ENCODE measurements at regions not wholly inside any gene's neighbourhood (a gene's known extent, or its start where the extent isn't known, plus 50 kb on each side); places are given as distances from the start of the nearest gene placed in this dataset.
"Not testable (repeated sequence)": the region's sequence is repeated elsewhere in the genome, so short reads cannot be mapped to it uniquely, and the experiment has no call there.

DNA sequence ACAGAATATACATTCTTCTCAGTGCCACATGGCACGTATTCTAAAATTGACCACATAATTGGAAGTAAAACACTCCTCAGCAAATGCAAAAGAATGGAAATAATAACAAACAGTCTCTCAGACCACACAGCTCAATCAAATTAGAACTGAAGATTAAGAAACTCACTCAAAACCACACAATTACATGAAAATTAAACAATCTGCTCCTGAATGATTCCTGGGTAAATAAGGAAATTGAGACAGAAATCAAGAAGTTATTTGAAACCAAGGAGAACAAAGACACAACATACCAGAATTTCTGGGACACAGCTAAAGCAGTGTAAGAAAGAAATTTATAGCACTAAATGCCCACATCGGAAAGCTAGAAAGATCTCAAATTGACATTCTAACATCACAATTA lies 637.3 kb downstream of the ANKRD50 start:
- not testable (repeated sequence) for H3K4me1 ChIP-seq (ENCODE audit: control insufficient read depth in 2 of 2, insufficient read depth in 2 of 2, low read length in 2 of 2); H3K36me3 ChIP-seq (ENCODE audit: control insufficient read depth in 2 of 2, insufficient read depth in 2 of 2, low read length in 2 of 2); H3K27ac ChIP-seq (ENCODE audit: low read depth in 2 of 2, low read length in 2 of 2); H3K27me3 ChIP-seq (ENCODE audit: control insufficient read depth in 2 of 2, insufficient read depth in 2 of 2, low read length in 2 of 2); H3K9ac ChIP-seq (ENCODE audit: low read depth in 1 of 2, low read length in 2 of 2); H3K9me3 ChIP-seq (ENCODE audit: control insufficient read depth in 2 of 2, low read length in 2 of 2); H3K4me3 ChIP-seq (ENCODE audit: low read length in 2 of 2)

DNA sequence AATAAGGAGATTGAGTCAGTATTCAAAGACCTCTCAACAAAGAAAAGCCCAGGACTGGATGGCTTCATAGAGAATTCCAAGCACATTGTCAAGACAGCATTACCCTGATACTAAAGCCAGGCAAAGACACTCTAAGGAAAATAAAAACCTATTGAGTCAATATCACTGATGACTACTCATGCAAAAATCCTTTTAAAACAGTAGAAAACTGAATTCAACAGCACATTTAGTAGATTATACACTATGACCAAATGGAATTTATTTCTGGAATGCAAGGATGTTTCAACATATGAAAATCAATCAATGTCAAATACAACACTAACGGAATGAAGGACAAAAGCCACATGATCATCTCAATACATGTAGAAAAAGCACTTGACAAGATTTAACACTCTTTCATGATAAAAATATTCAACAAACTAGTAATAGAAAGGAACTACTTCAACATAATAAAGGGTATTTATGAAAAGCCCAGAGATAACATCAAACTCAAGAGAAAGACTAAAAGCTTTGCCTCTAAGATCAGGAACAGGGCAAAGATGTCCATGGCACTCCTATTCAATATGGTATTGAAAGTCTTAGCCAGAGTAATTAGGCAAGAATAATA lies 633.3 kb downstream of the ANKRD50 start:
- Histone ChIP-seq H3K9ac (ENCODE audit: low read depth in 1 of 2, low read length in 2 of 2) (no peak overlapping the region), H3K36me3 (ENCODE audit: control insufficient read depth in 2 of 2, insufficient read depth in 2 of 2, low read length in 2 of 2) (no peaks in the 10 kb centered on the region), H3K4me3 (ENCODE audit: low read length in 2 of 2) (no peak overlapping the region), H3K27me3 (ENCODE audit: control insufficient read depth in 2 of 2, insufficient read depth in 2 of 2, low read length in 2 of 2) (no peaks in the 10 kb centered on the region), H3K4me1 (ENCODE audit: control insufficient read depth in 2 of 2, insufficient read depth in 2 of 2, low read length in 2 of 2) (no peaks in the 10 kb centered on the region), H3K9me3 (ENCODE audit: control insufficient read depth in 2 of 2, low read length in 2 of 2) (no peaks in the 10 kb centered on the region), H3K27ac (ENCODE audit: low read depth in 2 of 2, low read length in 2 of 2) (no peak overlapping the region)

DNA sequence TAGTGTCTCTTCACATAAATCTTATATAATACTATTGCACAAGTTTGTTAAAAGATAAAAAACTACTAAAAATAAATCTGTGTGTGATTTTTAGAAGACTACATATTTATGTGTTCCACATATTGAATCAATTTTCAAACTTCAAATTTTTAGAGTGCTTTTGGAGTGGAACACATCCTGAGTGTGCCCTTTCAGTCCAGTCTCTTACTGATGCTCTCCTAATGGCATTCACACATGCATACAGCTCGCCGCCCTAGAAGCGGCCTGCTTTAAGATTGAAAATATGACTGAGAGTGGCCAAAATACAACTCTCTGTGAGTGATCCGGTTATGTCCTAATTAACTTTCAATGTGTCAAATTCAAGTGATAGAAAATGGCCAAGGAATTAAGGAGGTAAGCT lies 628.8 kb downstream of the ANKRD50 start:
- H3K4me3 ChIP-seq (ENCODE audit: low read length in 2 of 2), result no peak overlapping the region
- H3K27me3 ChIP-seq (ENCODE audit: control insufficient read depth in 2 of 2, insufficient read depth in 2 of 2, low read length in 2 of 2), result no peaks in the 10 kb centered on the region
- no peak overlapping the region for H3K27ac ChIP-seq (ENCODE audit: low read depth in 2 of 2, low read length in 2 of 2)
- H3K9me3 ChIP-seq (ENCODE audit: control insufficient read depth in 2 of 2, low read length in 2 of 2), result no peaks in the 10 kb centered on the region
- no peaks in the 10 kb centered on the region for H3K36me3 ChIP-seq (ENCODE audit: control insufficient read depth in 2 of 2, insufficient read depth in 2 of 2, low read length in 2 of 2)
- no peaks in the 10 kb centered on the region for H3K4me1 ChIP-seq (ENCODE audit: control insufficient read depth in 2 of 2, insufficient read depth in 2 of 2, low read length in 2 of 2)
- no peak overlapping the region for H3K9ac ChIP-seq (ENCODE audit: low read depth in 1 of 2, low read length in 2 of 2)

DNA sequence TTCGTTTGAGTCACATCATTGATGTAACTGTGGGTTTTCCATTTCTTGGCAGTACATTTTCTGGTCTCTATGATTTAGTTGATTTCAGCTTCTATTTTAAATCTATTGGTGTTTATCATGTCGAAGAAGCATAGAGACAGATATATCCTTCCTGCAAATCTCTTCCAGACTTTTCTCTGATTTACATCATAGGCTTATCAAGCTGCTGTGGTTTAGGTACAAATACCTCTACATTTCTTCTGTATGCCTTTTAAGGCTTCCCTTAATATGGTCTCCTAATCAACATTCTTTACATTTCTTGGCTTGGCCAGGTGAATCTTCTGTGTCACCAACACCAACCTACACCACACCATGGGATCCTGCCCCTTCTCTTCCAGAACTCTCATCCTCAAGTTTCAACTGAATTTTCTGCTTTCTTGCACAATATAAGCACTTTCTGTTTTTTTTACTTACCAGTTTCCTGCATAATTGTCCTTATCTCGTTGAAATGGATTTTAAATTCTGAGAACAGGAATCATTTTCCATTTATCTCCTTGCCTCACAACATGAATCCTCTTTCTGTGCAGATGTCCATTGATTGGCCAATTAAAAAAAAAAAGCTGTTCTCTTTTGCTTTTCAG lies 626.9 kb downstream of the ANKRD50 start:
- no peak overlapping the region for H3K4me3 ChIP-seq (ENCODE audit: low read length in 2 of 2)

DNA sequence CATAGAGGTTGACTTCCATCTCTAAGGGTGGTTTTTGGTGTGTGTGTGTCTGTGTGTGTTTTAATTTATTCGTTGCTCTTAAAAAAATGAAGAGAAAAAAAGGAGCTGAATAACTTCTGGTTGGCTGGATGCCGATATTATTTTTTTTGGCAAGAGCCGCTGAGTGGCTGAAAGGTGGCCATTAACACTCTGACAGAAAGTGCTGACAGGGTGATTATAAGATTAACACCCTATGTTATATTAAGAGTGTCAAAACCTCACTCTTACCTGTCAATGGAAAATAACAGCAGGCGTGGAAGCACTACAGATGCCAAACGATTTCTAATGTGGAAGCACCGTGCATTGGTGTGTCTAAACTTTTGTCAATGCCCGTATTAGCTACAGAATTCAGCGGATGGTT lies 622.5 kb downstream of the ANKRD50 start:
- no peak overlapping the region for H3K27ac ChIP-seq (ENCODE audit: low read depth in 2 of 2, low read length in 2 of 2)
- no peaks in the 10 kb centered on the region for H3K36me3 ChIP-seq (ENCODE audit: control insufficient read depth in 2 of 2, insufficient read depth in 2 of 2, low read length in 2 of 2)
- no peaks in the 10 kb centered on the region for H3K27me3 ChIP-seq (ENCODE audit: control insufficient read depth in 2 of 2, insufficient read depth in 2 of 2, low read length in 2 of 2)
- H3K9ac ChIP-seq (ENCODE audit: low read depth in 1 of 2, low read length in 2 of 2), result no peak overlapping the region
- H3K4me1 ChIP-seq (ENCODE audit: control insufficient read depth in 2 of 2, insufficient read depth in 2 of 2, low read length in 2 of 2), result no peaks in the 10 kb centered on the region
- no peaks in the 10 kb centered on the region for H3K9me3 ChIP-seq (ENCODE audit: control insufficient read depth in 2 of 2, low read length in 2 of 2)
- no peak overlapping the region for H3K4me3 ChIP-seq (ENCODE audit: low read length in 2 of 2)

More for the DNA sequence above, 626.9 kb downstream of the ANKRD50 start:
- Histone ChIP-seq H3K27me3 (ENCODE audit: control insufficient read depth in 2 of 2, insufficient read depth in 2 of 2, low read length in 2 of 2) (no peaks in the 10 kb centered on the region), H3K4me1 (ENCODE audit: control insufficient read depth in 2 of 2, insufficient read depth in 2 of 2, low read length in 2 of 2) (no peaks in the 10 kb centered on the region), H3K9ac (ENCODE audit: low read depth in 1 of 2, low read length in 2 of 2) (no peak overlapping the region), H3K36me3 (ENCODE audit: control insufficient read depth in 2 of 2, insufficient read depth in 2 of 2, low read length in 2 of 2) (no peaks in the 10 kb centered on the region), H3K9me3 (ENCODE audit: control insufficient read depth in 2 of 2, low read length in 2 of 2) (no peaks in the 10 kb centered on the region), H3K27ac (ENCODE audit: low read depth in 2 of 2, low read length in 2 of 2) (no peak overlapping the region)

DNA sequence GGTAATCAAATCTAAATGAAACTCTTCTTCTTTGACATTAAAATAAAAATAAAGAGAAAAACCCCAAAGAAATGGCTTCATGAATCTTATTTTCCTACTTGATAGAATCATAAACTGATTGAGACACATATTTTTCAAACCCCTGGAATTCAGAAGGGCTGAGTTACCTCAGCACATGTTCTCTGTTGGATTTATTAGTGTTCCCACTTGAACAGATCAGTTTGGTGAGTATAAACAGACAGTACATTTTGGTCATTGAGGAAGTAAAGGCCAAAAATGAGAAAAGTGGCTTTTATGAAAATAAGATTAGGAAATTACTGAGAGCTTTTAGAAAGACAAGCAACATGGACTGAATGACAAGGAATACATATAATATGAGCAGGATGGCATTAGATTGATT lies 620.4 kb downstream of the ANKRD50 start:
- Histone ChIP-seq H3K27ac (ENCODE audit: low read depth in 2 of 2, low read length in 2 of 2) (no peak overlapping the region), H3K4me3 (ENCODE audit: low read length in 2 of 2) (no peak overlapping the region), H3K9me3 (ENCODE audit: control insufficient read depth in 2 of 2, low read length in 2 of 2) (no peaks in the 10 kb centered on the region), H3K9ac (ENCODE audit: low read depth in 1 of 2, low read length in 2 of 2) (no peak overlapping the region), H3K27me3 (ENCODE audit: control insufficient read depth in 2 of 2, insufficient read depth in 2 of 2, low read length in 2 of 2) (no peaks in the 10 kb centered on the region), H3K4me1 (ENCODE audit: control insufficient read depth in 2 of 2, insufficient read depth in 2 of 2, low read length in 2 of 2) (no peaks in the 10 kb centered on the region), H3K36me3 (ENCODE audit: control insufficient read depth in 2 of 2, insufficient read depth in 2 of 2, low read length in 2 of 2) (no peaks in the 10 kb centered on the region)

DNA sequence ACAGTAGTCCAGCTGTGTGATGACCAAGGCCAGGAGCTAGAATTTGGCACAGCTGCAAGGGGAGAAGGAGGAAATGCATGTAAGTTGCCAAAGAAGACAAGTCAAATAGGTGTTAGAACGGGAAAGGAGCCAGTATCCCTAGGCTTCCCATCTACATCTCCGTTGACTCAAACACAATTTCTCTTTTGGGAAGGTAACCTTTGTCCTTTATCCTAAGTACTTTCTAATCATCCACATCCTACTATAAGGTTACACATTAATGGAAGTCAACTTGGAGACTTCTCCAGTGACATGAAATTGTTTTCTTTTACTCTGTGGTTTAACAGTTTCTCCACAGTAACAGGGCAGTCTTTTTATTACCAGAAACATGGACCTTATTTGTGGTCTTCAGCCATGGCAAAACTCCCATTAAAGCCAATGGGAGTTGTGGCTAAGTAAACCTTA lies 620.0 kb downstream of the ANKRD50 start:
- no peaks in the 10 kb centered on the region for H3K27me3 ChIP-seq (ENCODE audit: control insufficient read depth in 2 of 2, insufficient read depth in 2 of 2, low read length in 2 of 2)
- no peak overlapping the region for H3K27ac ChIP-seq (ENCODE audit: low read depth in 2 of 2, low read length in 2 of 2)
- H3K4me1 ChIP-seq (ENCODE audit: control insufficient read depth in 2 of 2, insufficient read depth in 2 of 2, low read length in 2 of 2), result no peaks in the 10 kb centered on the region
- H3K9me3 ChIP-seq (ENCODE audit: control insufficient read depth in 2 of 2, low read length in 2 of 2), result no peaks in the 10 kb centered on the region
- H3K9ac ChIP-seq (ENCODE audit: low read depth in 1 of 2, low read length in 2 of 2), result no peak overlapping the region
- no peaks in the 10 kb centered on the region for H3K36me3 ChIP-seq (ENCODE audit: control insufficient read depth in 2 of 2, insufficient read depth in 2 of 2, low read length in 2 of 2)
- no peak overlapping the region for H3K4me3 ChIP-seq (ENCODE audit: low read length in 2 of 2)

DNA sequence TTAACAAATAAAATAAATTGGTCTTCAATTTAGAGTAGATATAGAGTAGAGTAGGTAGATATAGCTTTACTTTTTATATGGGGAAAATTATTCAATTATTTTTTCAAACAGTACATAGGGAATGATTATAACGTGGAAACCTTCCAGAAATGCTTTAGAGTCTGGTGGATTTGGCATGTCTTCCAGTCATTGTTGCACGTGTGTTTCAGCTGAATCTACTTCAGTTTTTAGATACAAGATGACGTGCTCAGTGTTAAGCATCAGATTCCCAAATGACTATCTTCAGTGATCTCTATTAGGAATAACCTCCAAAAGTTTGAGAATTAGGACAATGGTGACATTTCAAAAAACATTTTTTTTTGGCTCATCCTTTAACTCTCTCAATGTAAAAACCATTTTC lies 616.9 kb downstream of the ANKRD50 start:
- Histone ChIP-seq H3K9me3 (ENCODE audit: control insufficient read depth in 2 of 2, low read length in 2 of 2) (no peaks in the 10 kb centered on the region), H3K4me3 (ENCODE audit: low read length in 2 of 2) (no peak overlapping the region), H3K27ac (ENCODE audit: low read depth in 2 of 2, low read length in 2 of 2) (no peak overlapping the region), H3K36me3 (ENCODE audit: control insufficient read depth in 2 of 2, insufficient read depth in 2 of 2, low read length in 2 of 2) (no peaks in the 10 kb centered on the region), H3K9ac (ENCODE audit: low read depth in 1 of 2, low read length in 2 of 2) (no peak overlapping the region), H3K27me3 (ENCODE audit: control insufficient read depth in 2 of 2, insufficient read depth in 2 of 2, low read length in 2 of 2) (no peaks in the 10 kb centered on the region), H3K4me1 (ENCODE audit: control insufficient read depth in 2 of 2, insufficient read depth in 2 of 2, low read length in 2 of 2) (no peaks in the 10 kb centered on the region)

DNA sequence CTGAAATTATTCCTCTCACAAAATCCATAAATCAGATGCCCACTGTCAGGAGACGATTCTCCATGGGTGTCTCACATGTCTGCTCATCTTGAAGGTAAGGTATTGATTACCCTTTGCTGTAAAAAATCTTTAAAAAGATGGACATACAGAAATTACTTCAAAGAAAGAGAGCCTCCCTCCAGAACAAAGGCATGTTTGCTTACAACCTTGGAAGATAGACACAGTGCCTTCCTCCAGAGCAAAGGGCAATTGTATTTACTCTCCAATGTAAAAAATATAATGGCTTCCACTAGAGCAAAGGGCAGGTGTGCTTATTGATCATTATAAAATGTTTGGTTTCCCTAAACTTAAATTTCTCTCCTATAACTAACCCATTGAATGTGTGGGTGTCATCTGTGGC lies 616.2 kb downstream of the ANKRD50 start:
- Histone ChIP-seq H3K4me1 (ENCODE audit: control insufficient read depth in 2 of 2, insufficient read depth in 2 of 2, low read length in 2 of 2) (no peaks in the 10 kb centered on the region), H3K27ac (ENCODE audit: low read depth in 2 of 2, low read length in 2 of 2) (no peak overlapping the region), H3K36me3 (ENCODE audit: control insufficient read depth in 2 of 2, insufficient read depth in 2 of 2, low read length in 2 of 2) (no peaks in the 10 kb centered on the region), H3K9me3 (ENCODE audit: control insufficient read depth in 2 of 2, low read length in 2 of 2) (no peaks in the 10 kb centered on the region), H3K9ac (ENCODE audit: low read depth in 1 of 2, low read length in 2 of 2) (no peak overlapping the region), H3K4me3 (ENCODE audit: low read length in 2 of 2) (no peak overlapping the region), H3K27me3 (ENCODE audit: control insufficient read depth in 2 of 2, insufficient read depth in 2 of 2, low read length in 2 of 2) (no peaks in the 10 kb centered on the region)

DNA sequence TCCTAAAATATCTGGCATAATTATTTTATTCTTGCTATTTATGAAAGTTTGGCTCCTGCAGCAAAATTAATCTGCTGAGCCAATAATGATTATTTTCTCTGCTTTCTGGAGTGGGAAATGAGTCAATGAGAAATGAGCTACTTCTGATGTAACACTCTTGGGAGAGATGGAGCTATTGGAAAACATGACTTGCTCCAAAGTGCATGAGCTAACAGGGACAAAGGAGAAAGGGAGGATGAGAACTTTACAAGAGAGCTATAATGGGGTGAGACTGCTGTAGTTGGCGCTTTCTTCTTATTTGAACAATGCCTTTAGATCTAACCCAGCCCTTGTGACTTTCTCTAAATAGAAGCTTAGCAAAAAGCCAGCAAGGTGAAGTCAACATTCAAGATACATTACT lies 615.1 kb downstream of the ANKRD50 start:
- no peak overlapping the region for H3K27ac ChIP-seq (ENCODE audit: low read depth in 2 of 2, low read length in 2 of 2)
- H3K4me3 ChIP-seq (ENCODE audit: low read length in 2 of 2), result no peak overlapping the region
- H3K4me1 ChIP-seq (ENCODE audit: control insufficient read depth in 2 of 2, insufficient read depth in 2 of 2, low read length in 2 of 2), result no peaks in the 10 kb centered on the region
- no peaks in the 10 kb centered on the region for H3K9me3 ChIP-seq (ENCODE audit: control insufficient read depth in 2 of 2, low read length in 2 of 2)
- no peaks in the 10 kb centered on the region for H3K27me3 ChIP-seq (ENCODE audit: control insufficient read depth in 2 of 2, insufficient read depth in 2 of 2, low read length in 2 of 2)
- H3K36me3 ChIP-seq (ENCODE audit: control insufficient read depth in 2 of 2, insufficient read depth in 2 of 2, low read length in 2 of 2), result no peaks in the 10 kb centered on the region
- H3K9ac ChIP-seq (ENCODE audit: low read depth in 1 of 2, low read length in 2 of 2), result no peak overlapping the region
